Sigmoid colon (tissue), 6 donors: ENCODE measurements at regions not wholly inside any gene's neighbourhood (a gene's known extent, or its start where the extent isn't known, plus 50 kb on each side); places are given as distances from the start of the nearest gene placed in this dataset.

Experiments used
- DNase-seq: peaks from one replicate; pipeline ENCODE4 v3.0.0-alpha.2; 2019
- H3K27ac ChIP-seq, 4 donors: fragments of 200-600 bp; sonication (generic); one replicate each; pipeline ENCODE4 v1.5.1; 2016 to 2019; ENCODE audit warnings: mild to moderate bottlenecking in 1 of 4
- H3K27me3 ChIP-seq, 3 donors: fragments of 200-600 bp; sonication (generic); one replicate each; pipeline ENCODE4 v1.5.1; 2019; ENCODE audit warnings: mild to moderate bottlenecking in 1 of 3
- H3K36me3 ChIP-seq, 4 donors: fragments of 200-600 bp; sonication (generic); one replicate each; pipeline ENCODE4 v1.5.1; 2016 to 2019
- H3K4me1 ChIP-seq, 4 donors: fragments of 200-600 bp; sonication (generic); one replicate each; pipeline ENCODE4 v1.5.1; 2017 to 2019
- H3K4me3 ChIP-seq, 4 donors: fragments of 200-600 bp; sonication (generic); one replicate each; pipeline ENCODE4 v1.5.1; 2017 to 2019; ENCODE audit warnings: mild to moderate bottlenecking in 2 of 4, moderate library complexity in 1 of 4
- H3K9me3 ChIP-seq, 4 donors: fragments of 200-600 bp in 3 of 4; sonication (generic) in 3 of 4; one replicate each; pipeline versions ENCODE4 v1.5.1 to v1.6.1; 2013 to 2019
- EP300 ChIP-seq, 4 donors: sonication (generic); formaldehyde crosslinking; IDR thresholded peaks; one replicate each; pipeline ENCODE4 v1.6.1; 2017; ENCODE audit warnings: antibody characterized with exemption in 4 of 4
- POLR2A ChIP-seq, 2 donors: fragments of 450-650 bp; IDR thresholded peaks; one replicate each; pipeline ENCODE4 v1.6.1; 2016; ENCODE audit warnings: antibody characterized with exemption in 2 of 2, mild to moderate bottlenecking in 2 of 2, moderate library complexity in 2 of 2
- POLR2AphosphoS5 ChIP-seq, 4 donors: sonication (generic); formaldehyde crosslinking; IDR thresholded peaks; one replicate each; pipeline ENCODE4 v1.6.1; 2017; ENCODE audit warnings: antibody characterized with exemption in 4 of 4
- WGBS, 2 donors: extraction: QIAGEN DNeasy Blood & Tissue Kit; methylation state at CpG; one replicate each; pipeline ENCODE4 v1.1.7; 2013; 5-methylcytosine and 5-hydroxymethylcytosine counted together
- intact Hi-C: fragments of 100-400 bp; cut with DNase I; formaldehyde crosslinking; loops from one replicate; pipeline ENCODE4 v1.15.1; 2023
- TF ChIP-seq, protein P1 (sequence below), 4 experiments: fragments of 450-650 bp in 3 of 4; fragments of 200-600 bp in 1 of 4; IDR thresholded peaks; one replicate each; pipeline ENCODE4 v1.5.1; 2016 to 2019; ENCODE audit warnings: antibody characterized with exemption in 4 of 4, mild to moderate bottlenecking in 3 of 4, moderate library complexity in 2 of 4
- donor health status: healthy with polysubstance abuse.
- donor health status: healthy.

DNA sequence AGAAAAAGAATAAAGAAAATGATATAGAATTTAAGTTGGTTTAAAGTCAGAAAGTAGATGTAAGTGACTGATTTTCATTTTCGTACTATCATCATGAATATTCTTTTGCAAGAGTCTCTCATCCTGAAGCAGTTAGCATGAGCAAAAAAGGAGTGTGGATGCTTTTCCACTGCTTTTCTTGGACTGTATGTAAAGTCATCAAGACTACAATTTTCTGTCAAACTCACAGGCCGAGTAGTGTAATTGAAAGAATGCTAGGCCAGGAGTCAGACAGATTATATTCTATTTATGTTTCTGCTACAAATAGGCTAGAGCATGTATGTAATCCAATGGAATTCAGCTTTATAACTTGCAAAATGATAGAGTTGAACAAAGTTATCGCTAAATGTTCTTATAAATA lies 197.1 kb upstream of the SPOCK3 start:
- Histone ChIP-seq H3K27ac (no peak overlapping the region), H3K9me3 (peaks cover 0 to 3% (median 0%) of the 10 kb centered on the region in 4 donors), H3K36me3 (no peaks in the 10 kb centered on the region), H3K4me1 (no peaks in the 10 kb centered on the region), H3K27me3 (no peaks in the 10 kb centered on the region), H3K4me3 (no peak overlapping the region)
- no peak for DNase-seq
- TF ChIP-seq, protein P1, sequence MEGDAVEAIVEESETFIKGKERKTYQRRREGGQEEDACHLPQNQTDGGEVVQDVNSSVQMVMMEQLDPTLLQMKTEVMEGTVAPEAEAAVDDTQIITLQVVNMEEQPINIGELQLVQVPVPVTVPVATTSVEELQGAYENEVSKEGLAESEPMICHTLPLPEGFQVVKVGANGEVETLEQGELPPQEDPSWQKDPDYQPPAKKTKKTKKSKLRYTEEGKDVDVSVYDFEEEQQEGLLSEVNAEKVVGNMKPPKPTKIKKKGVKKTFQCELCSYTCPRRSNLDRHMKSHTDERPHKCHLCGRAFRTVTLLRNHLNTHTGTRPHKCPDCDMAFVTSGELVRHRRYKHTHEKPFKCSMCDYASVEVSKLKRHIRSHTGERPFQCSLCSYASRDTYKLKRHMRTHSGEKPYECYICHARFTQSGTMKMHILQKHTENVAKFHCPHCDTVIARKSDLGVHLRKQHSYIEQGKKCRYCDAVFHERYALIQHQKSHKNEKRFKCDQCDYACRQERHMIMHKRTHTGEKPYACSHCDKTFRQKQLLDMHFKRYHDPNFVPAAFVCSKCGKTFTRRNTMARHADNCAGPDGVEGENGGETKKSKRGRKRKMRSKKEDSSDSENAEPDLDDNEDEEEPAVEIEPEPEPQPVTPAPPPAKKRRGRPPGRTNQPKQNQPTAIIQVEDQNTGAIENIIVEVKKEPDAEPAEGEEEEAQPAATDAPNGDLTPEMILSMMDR (IDR thresholded peaks at IDR 0.05): no peak
- no peak for TF ChIP-seq EP300 (IDR thresholded peaks at IDR 0.05)
- no peak for TF ChIP-seq POLR2AphosphoS5 (IDR thresholded peaks at IDR 0.05)
- no peak for TF ChIP-seq POLR2A (IDR thresholded peaks at IDR 0.05)
- intact Hi-C loops: no loop called here
- 86 to 87% methylated on average over 3 of the region's 3 CpGs for WGBS, 2 donors

DNA sequence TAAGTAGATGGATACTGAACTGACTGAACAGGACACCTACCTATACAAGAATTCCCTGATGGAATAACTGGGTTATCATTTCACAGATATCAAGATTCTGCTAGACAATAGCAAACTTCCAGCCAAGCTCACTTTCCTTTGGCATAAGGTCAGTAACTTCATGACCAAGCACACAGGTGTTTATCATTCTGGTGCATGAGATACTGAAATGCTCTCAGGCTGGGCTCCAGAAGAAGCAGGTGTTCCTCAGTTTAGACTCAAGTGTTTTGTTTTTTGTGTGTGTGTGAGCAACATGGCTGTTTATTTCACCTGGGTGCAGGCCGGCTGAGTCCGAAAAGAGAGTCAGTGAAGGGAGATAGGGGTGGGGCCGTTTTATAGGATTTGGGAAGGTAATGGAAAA lies 201.5 kb upstream of the SPOCK3 start:
- Histone ChIP-seq H3K36me3 (no peaks in the 10 kb centered on the region), H3K9me3 (peaks cover 0 to 3% (median 0%) of the 10 kb centered on the region in 4 donors), H3K27me3 (no peaks in the 10 kb centered on the region), H3K4me1 (no peaks in the 10 kb centered on the region), H3K27ac (no peak overlapping the region), H3K4me3 (no peak overlapping the region)
- TF ChIP-seq POLR2AphosphoS5 (IDR thresholded peaks at IDR 0.05): no peak
- TF ChIP-seq EP300 (IDR thresholded peaks at IDR 0.05): no peak
- TF ChIP-seq, protein P1 (IDR thresholded peaks at IDR 0.05): no peak
- no peak for TF ChIP-seq POLR2A (IDR thresholded peaks at IDR 0.05)
- no peak for DNase-seq
- intact Hi-C loops: no loop called here
- WGBS, 2 donors: 68 to 80% methylated on average over 3 of the region's 3 CpGs

DNA sequence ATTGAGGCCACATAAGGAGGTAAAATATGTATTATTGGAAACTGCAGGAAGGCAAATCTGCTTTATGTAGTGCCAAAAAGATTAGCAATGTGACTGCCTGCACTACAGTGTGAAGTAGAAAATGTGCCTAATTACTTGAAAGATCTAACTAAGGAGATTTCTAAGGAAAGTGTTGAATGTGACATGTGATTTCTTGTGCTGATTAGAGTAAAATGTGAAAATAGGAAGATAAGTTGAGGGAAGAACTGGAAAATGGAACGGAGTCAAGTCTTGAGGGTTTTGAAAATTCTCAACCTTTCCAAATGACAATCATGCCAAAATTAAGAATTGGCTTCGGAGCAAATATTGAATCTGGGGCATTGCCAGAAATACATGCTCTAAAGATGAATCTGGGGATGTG lies 209.5 kb upstream of the SPOCK3 start:
- H3K9me3 ChIP-seq: no peaks in the 10 kb centered on the region
- no peak for TF ChIP-seq POLR2AphosphoS5 (IDR thresholded peaks at IDR 0.05)
- TF ChIP-seq, protein P1 (IDR thresholded peaks at IDR 0.05): no peak
- no peak for TF ChIP-seq EP300 (IDR thresholded peaks at IDR 0.05)
- TF ChIP-seq POLR2A (IDR thresholded peaks at IDR 0.05): no peak
- H3K4me3 ChIP-seq: no peak overlapping the region
- no peaks in the 10 kb centered on the region for H3K4me1 ChIP-seq
- WGBS, 2 donors: 81 to 89% methylated on average over 2 of the region's 2 CpGs
- no peak overlapping the region for H3K27ac ChIP-seq
- no peak for DNase-seq
- no peaks in the 10 kb centered on the region for H3K27me3 ChIP-seq
- intact Hi-C loops: no loop called here
- no peaks in the 10 kb centered on the region for H3K36me3 ChIP-seq

DNA sequence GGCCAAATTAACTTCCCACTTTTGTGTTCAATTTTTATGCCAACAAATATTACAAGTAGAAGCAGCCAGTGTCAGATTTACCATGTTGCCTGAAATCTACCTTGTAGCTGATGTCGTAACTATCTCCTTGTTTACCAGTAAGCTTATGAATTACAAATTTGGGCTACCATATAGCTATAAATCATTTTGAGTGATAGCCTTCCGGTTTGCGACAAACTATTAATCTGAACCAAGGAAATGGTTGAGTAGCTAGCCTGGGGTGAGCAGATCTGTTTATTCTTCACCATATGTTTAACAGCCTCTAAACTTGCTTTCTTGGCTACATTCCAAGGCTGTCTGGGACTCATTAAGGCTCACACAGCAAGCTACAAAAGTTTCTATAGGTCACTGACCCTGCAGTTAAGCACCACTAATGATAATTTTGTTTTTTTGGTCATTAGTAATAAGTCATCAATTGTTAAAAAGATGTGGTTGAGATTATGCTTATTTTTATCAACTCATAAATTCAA lies 218.7 kb upstream of the SPOCK3 start:
- WGBS, 2 donors: 51 to 61% methylated on average over 3 of the region's 3 CpGs
- intact Hi-C loops: no loop called here
- Histone ChIP-seq H3K4me1 (no peaks in the 10 kb centered on the region), H3K36me3 (no peaks in the 10 kb centered on the region), H3K4me3 (no peak overlapping the region), H3K27me3 (no peaks in the 10 kb centered on the region), H3K27ac (no peak overlapping the region), H3K9me3 (no peaks in the 10 kb centered on the region)
- no peak for DNase-seq
- TF ChIP-seq POLR2A (IDR thresholded peaks at IDR 0.05): no peak
- no peak for TF ChIP-seq EP300 (IDR thresholded peaks at IDR 0.05)
- no peak for TF ChIP-seq POLR2AphosphoS5 (IDR thresholded peaks at IDR 0.05)
- TF ChIP-seq, protein P1 (IDR thresholded peaks at IDR 0.05): no peak

DNA sequence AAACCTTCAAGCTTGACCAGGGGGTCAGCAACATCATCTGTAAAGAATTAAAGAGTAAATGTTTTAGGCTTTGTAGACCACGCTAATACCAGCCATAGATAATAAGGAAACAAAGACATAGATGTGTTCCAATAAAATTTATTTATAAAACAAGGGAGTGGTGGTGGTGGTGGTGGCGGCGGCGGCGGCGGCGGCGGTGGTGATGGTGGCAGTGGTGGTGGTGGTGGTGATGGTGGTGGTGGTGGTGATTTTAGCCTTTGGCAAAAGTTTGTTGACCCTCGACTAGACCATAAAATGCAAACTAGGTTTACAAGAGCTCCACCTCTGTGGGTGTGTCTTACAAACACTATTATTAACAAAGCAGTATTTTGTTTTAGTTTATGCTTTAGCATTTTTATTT lies 222.3 kb upstream of the SPOCK3 start:
- TF ChIP-seq EP300 (IDR thresholded peaks at IDR 0.05): no peak
- TF ChIP-seq POLR2A (IDR thresholded peaks at IDR 0.05): no peak
- TF ChIP-seq, protein P1 (IDR thresholded peaks at IDR 0.05): no peak
- no peak for TF ChIP-seq POLR2AphosphoS5 (IDR thresholded peaks at IDR 0.05)
- 65 to 83% methylated on average over 9 of the region's 9 CpGs for WGBS, 2 donors
- DNase-seq: no peak
- H3K9me3 ChIP-seq: no peaks in the 10 kb centered on the region
- intact Hi-C loops: no loop called here
- no peak overlapping the region for H3K27ac ChIP-seq
- H3K27me3 ChIP-seq: no peaks in the 10 kb centered on the region
- no peak overlapping the region for H3K4me3 ChIP-seq
- H3K4me1 ChIP-seq: no peaks in the 10 kb centered on the region
- H3K36me3 ChIP-seq: no peaks in the 10 kb centered on the region
